IPS-18c (cell line): ENCODE measurements at regions not wholly inside any gene's neighbourhood (a gene's known extent, or its start where the extent isn't known, plus 50 kb on each side); places are given as distances from the start of the nearest gene placed in this dataset.

ENCODE experiments used
- H3K4me3 ChIP-seq: 2 replicates; pipeline ENCODE4 v1.7.0; 2013; ENCODE audit warnings: low read depth, mild to moderate bottlenecking, low read length, moderate library complexity; ENCODE audit not compliant: insufficient read depth
- H3K9me3 ChIP-seq: one replicate; pipeline ENCODE4 v1.6.1; 2013; ENCODE audit warnings: mild to moderate bottlenecking, low read length, moderate library complexity; ENCODE audit not compliant: control insufficient read depth, insufficient read depth

DNA sequence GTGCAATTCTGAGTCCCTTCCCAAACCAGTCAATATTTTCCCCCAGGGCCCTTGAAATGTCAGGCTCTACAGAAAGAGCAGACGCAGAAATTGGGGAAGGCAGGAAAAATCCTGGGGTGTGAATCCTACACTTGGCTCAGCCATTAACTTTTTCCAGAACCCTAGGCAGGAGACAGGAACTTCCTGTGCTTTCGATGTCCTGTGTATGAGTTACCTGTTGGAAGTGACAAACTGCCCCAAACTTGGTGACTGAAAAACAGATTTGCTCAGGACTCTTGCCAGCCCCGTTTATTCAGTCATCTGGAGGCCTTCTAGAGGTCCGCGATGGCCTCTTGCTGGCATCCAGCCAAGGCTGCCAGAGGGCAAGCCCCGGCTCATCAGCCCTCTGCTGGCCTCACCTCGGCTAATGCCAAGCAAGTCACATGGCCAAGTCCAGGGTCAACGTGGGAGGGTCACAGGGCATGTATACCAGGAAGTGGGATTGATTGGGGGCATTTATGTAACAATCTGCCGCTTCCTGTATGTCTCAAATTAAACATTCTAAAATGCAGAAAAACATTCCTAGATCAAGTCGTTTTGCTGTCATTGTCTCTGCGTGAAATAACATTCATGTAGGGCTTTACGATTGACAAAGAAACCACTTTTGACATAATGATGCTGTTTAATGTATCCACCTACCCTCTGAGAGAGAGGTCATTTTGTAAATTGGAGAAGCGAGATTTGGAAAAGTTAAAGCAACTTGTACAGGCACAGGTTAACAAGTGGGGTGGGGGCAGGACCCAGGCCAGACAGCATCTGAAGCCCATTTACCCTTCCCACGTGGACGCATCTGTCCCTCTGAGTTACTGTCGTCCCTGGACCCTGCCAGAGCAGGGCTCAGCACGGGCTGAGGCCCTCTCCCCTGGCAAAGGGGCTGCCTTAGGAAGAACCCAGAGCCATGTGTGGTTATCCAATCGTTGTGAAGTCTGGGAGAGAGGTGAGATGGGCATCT is 179.4 kb downstream of the INHBB start:
- no peak overlapping the region for H3K4me3 ChIP-seq
- no peaks in the 10 kb centered on the region for H3K9me3 ChIP-seq

DNA sequence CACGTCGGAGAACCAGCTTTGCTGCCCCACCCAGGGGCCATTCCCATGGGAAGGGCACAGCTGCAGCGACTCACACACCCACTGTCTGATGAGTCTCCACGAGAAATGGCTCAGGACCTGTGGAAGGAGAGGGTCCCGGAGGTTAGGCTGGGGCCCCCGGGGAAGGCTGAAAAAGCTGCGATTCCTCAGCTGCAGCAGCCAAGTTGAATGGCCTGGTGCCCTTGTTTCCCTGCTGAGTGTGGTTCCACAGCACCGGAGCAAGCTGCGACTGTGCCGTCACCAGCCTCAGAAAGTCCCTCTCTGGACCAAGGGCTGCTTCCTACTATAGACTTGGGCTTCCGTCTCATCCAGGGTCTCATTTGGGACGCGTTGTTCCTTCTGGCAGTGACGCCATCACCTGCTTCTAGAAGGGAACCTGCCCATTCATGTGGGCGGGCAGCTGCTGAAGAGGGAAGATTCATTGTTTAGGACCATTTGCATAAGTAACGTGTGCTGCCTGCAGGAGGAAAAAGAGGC is 180.2 kb downstream of the INHBB start:
- no peaks in the 10 kb centered on the region for H3K9me3 ChIP-seq

GRCh38 chr2:120526997-120527945 is 181.3 kb downstream of the INHBB start:
- no peak overlapping the region for H3K4me3 ChIP-seq
- H3K9me3 ChIP-seq: no peaks in the 10 kb centered on the region

More for the DNA sequence above, 180.2 kb downstream of the INHBB start:
- no peak overlapping the region for H3K4me3 ChIP-seq

DNA sequence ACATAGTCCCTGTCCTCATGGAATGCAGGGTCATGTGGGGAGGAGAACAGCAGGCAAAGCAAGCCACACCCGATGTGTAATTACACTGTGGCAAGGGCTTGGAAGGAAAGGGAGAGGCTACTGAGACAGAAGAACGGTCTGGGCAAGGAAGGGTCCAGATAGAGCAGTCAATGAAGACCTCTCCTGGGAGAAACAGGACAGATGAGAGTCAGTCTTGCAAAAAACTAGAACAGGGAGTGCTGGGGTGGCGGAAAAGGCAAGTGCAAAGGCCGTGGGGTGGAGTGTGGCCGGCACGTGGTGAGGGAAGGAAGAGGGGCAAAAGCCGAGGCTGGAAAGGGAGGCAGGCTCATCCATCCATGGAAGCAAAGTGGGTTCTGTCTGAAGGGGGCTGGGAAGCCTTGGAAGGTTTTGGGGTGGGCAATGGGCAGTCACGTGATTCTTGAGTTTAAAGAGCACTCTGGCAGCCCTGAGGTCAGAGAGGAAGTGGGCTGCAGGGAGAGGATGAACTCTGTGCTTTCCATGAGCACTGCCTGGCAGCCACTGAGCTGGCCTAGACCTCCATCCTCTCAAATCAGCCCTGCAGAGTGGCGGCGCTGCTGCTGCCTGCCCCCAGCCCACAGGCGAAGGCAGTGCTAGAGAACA is 182.2 kb downstream of the INHBB start:
- Histone ChIP-seq H3K9me3 (no peaks in the 10 kb centered on the region), H3K4me3 (no peak overlapping the region)

- Histone ChIP-seq H3K9me3 (no peaks in the 10 kb centered on the region), H3K4me3 (no peak overlapping the region)
These were observed 182.7 kb downstream of the INHBB start for GRCh38 chr2:120528693-120529076.

DNA sequence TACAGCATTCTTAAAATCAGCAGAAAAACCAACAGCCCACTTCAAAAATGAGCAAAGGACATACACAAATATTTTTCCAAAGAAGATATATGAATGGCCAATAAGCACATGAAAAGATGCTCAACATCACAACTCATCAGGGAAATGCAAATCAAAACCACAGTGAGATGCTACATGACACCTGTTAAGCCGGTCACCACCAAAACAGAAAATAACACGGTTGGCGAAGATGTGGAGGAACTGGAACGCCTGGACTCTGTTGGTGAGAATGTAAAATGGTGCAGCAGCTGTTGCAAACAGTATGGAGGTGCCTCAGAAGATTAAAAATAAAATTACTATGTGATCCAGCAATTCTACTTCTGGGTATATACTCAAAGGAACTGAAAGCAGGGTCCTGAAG is 184.8 kb downstream of the INHBB start:
- Histone ChIP-seq H3K9me3 (no peaks in the 10 kb centered on the region), H3K4me3 (no peak overlapping the region)

- Histone ChIP-seq H3K4me3 (no peak overlapping the region), H3K9me3 (no peaks in the 10 kb centered on the region)
These were observed 185.4 kb downstream of the INHBB start for GRCh38 chr2:120531365-120531764.

- Histone ChIP-seq H3K9me3 (no peaks in the 10 kb centered on the region), H3K4me3 (no peak overlapping the region)
These were observed 186.1 kb downstream of the INHBB start for GRCh38 chr2:120531863-120532600.

DNA sequence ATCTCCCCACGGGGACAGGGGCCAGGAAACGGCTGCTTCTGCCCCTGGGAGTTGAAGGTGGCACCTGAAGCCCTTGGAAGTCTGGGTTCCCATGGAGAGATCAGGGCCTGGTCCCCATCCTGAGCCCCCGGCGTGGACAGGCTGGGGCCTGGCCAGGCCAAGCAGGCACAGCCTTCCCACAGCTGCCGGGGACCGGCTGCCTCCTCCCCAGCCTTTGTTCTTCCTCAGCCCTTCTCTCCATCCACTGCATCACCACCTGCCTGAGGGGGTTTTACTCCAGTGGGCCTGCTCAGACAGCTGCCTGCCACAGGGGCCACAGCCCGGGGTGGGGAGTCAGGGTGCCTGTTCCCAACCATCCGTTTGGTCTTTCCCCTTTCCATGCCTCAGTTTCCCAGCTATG is 187.7 kb downstream of the INHBB start:
- no peaks in the 10 kb centered on the region for H3K9me3 ChIP-seq
- H3K4me3 ChIP-seq: no peak overlapping the region

DNA sequence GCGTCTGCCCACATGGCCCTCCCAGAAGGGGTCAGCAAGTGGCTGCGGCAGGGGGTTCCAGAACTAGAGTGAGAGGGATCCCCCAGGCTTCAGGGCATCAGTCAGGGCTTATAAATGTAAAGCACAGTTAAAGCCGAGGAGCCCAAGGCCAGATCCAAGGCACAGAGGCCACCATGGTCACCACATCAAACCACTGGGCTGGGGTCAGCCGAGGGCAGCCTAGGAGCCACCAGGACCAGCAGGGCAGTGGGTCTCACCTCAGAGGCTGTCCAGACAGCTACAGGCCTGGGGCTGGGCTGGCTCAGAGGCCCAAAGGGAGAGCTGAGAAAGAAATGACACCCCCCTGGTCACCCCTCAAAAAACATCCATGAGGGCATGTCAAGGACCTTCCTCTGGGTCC is 188.5 kb downstream of the INHBB start:
- Histone ChIP-seq H3K4me3 (no peak overlapping the region), H3K9me3 (no peaks in the 10 kb centered on the region)

DNA sequence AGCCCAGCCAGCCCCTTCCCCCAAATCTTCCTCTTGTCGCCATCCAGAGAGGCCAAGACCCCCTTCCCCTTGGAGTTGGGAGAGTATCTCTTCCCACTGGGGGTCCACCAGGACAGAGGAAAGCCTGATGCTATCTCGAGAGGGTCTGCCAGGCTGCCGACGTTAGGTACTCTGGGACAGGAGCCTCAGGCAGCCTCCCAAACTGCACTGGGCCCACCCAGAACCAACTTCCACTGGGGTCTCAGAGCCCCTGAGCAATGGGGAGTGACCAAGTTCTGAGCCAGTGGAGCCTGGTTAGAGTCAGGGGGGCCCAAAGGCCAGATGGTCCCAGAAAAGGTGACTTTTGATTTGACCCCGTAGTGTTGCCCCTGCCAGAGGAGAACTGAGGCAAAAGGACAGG is 189.1 kb downstream of the INHBB start:
- Histone ChIP-seq H3K9me3 (no peaks in the 10 kb centered on the region), H3K4me3 (no peak overlapping the region)

DNA sequence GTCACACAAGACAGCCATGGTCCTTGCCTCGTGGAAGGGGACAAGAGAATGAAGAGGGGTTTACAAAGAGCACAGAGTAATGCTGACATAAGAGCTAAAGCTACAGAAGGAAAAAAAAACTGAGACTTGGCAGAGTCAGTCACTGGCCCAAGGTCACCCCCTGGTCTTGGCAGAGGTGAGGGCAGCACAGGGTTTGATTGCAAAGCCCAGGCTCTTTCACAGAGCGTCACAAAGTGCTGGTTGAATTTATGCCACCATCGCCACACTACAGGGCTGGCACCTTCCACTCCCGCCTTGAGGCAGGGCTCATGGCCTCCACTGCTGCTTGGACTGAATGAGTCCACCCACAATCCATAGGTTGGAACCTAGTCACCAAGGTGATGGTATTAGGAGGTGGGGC is 190.2 kb downstream of the INHBB start:
- Histone ChIP-seq H3K4me3 (no peak overlapping the region), H3K9me3 (no peaks in the 10 kb centered on the region)

DNA sequence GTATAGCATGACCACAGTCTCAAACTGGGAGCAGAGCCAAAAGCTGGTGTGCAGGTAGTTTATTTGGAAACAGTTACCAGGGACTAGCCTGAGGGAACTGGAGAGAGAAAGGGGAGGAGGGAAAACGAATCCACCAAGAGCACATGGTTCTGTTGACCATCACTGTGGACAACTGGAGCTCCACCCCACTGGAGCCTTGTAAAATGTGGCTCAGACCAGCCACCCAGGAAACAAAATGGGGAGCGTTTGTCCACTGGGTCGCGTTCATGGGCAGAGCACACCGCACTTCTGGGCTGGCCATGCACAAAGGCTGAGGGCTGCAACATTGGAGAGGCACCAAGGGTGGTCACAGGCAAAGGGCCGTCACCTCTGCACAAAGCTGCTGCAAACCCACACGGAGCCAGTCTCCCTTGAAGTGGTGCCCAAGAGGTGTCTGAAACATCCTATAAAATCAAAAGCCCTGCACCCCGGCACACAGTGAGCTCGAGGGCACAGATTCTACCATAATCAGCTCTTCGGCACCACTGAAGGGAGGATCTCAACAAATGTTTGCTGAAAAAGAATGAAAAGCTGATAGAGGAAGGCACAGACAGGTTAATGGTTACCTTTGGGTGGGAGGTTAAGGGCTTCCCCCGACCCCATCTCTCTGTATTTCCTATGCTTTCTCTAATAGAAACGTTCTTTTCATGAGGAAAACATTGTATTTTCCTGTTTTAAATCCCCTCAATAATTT is 192.9 kb downstream of the INHBB start:
- H3K4me3 ChIP-seq: no peak overlapping the region
- no peaks in the 10 kb centered on the region for H3K9me3 ChIP-seq

GRCh38 chr2:120539424-120539936 is 193.5 kb downstream of the INHBB start:
- H3K9me3 ChIP-seq: no peaks in the 10 kb centered on the region
- H3K4me3 ChIP-seq: no peak overlapping the region

GRCh38 chr2:120539937-120540718 is 194.2 kb downstream of the INHBB start:
- H3K4me3 ChIP-seq: no peak overlapping the region
- H3K9me3 ChIP-seq: no peaks in the 10 kb centered on the region
